ENCODE measurements at regions not wholly inside any gene's neighbourhood (a gene's known extent, or its start where the extent isn't known, plus 50 kb on each side); places are given as distances from the start of the nearest gene placed in this dataset.

DNA sequence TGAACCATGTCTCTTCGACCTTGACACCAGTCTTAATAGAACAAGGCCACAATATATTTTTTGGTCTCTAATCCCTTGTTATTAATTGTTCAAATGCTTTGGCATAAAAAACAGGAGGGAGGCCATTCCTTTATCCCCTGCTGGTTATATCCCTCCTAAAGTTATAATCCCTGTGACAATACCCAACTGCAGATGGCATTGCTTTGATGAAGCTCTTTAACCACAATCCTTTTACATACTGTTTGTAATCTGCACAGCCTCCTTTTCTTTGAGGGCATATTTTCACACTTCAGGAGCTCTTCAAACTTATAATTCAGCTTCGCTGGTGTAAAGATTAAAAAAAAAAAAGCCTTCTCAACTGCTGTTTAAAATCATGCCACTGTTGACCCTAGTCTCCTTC lies 919.0 kb downstream of the EPHA3 start:
- no peak for TF ChIP-seq EZH2 (IDR thresholded peaks at IDR 0.05)
- TF ChIP-seq, protein P1, sequence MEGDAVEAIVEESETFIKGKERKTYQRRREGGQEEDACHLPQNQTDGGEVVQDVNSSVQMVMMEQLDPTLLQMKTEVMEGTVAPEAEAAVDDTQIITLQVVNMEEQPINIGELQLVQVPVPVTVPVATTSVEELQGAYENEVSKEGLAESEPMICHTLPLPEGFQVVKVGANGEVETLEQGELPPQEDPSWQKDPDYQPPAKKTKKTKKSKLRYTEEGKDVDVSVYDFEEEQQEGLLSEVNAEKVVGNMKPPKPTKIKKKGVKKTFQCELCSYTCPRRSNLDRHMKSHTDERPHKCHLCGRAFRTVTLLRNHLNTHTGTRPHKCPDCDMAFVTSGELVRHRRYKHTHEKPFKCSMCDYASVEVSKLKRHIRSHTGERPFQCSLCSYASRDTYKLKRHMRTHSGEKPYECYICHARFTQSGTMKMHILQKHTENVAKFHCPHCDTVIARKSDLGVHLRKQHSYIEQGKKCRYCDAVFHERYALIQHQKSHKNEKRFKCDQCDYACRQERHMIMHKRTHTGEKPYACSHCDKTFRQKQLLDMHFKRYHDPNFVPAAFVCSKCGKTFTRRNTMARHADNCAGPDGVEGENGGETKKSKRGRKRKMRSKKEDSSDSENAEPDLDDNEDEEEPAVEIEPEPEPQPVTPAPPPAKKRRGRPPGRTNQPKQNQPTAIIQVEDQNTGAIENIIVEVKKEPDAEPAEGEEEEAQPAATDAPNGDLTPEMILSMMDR (IDR thresholded peaks at IDR 0.05), result no peak

Measured in neural progenitor cell (in vitro differentiated cells).